HL-60 (cell line): ENCODE measurements at regions not wholly inside any gene's neighbourhood (a gene's known extent, or its start where the extent isn't known, plus 50 kb on each side); places are given as distances from the start of the nearest gene placed in this dataset.

ENCODE experiments used
- DNase-seq, 2 experiments: peaks; one replicate each; pipeline ENCODE4 v3.0.0-alpha.2; 2010 to 2020; ENCODE audit warnings: low read depth in 1 of 2, low spot score in 1 of 2
- H3K27ac ChIP-seq: fragments of 250-450 bp; sonication (Bioruptor Pico); replicated peaks from 2 replicates; pipeline ENCODE4 v1.5.1; 2020; ENCODE audit warnings: mild to moderate bottlenecking, moderate library complexity
- H3K27me3 ChIP-seq: fragments of 250-450 bp; sonication (Bioruptor Pico); 2 replicates; pipeline ENCODE4 v1.5.1; 2021; ENCODE audit warnings: mild to moderate bottlenecking, moderate library complexity; ENCODE audit not compliant: insufficient read depth, poor library complexity, severe bottlenecking
- H3K4me3 ChIP-seq: replicated peaks from 2 replicates; pipeline ENCODE4 v1.5.1; 2011; ENCODE audit warnings: mild to moderate bottlenecking, control low read depth, low read length; ENCODE audit not compliant: insufficient read depth
- GABPA ChIP-seq: IDR thresholded peaks from 2 replicates; pipeline ENCODE4 v1.6.1; 2012; ENCODE audit warnings: low read depth
- POLR2AphosphoS5 ChIP-seq: IDR thresholded peaks from 2 replicates; pipeline ENCODE4 v1.6.1; 2012; ENCODE audit warnings: low read depth
- SPI1 ChIP-seq: IDR thresholded peaks from 2 replicates; pipeline ENCODE4 v1.6.1; 2012; ENCODE audit warnings: low read depth, mild to moderate bottlenecking, borderline replicate concordance
- TF ChIP-seq, protein P1 (sequence below): IDR thresholded peaks from 2 replicates; pipeline ENCODE4 v1.6.1; 2012; ENCODE audit warnings: low read depth; ENCODE audit not compliant: insufficient replicate concordance
- TF ChIP-seq, protein P2 (sequence below): IDR thresholded peaks from one replicate; pipeline ENCODE4 v1.5.1; 2011; ENCODE audit warnings: low read length, control low read depth, inconsistent platforms; ENCODE audit not compliant: insufficient read depth

DNA sequence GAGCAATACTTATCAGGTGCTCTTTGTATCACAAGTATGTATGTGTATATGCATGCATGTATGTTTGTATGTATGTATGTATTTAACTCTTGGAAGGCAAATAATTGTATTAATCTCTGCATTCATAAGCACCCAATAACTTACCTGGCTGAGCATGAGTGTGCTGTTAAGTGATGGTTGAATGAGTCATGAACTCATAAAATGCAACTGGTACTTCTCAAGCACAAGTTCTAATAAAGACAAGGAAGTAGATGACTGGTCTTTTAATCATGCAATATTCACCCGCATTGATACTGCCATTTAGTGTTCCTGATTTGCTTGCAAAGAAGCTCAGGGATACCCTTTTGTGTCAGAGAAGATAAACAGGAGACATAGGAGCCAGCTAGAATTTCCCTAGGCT is 204.9 kb upstream of the TRPM3 start:
- H3K27ac ChIP-seq, result no peak overlapping the region
- TF ChIP-seq POLR2AphosphoS5, result no peak
- no peak for TF ChIP-seq SPI1
- H3K27me3 ChIP-seq, result no peaks in the 10 kb centered on the region
- H3K4me3 ChIP-seq, result no peak overlapping the region
- DNase-seq, result no peak

DNA sequence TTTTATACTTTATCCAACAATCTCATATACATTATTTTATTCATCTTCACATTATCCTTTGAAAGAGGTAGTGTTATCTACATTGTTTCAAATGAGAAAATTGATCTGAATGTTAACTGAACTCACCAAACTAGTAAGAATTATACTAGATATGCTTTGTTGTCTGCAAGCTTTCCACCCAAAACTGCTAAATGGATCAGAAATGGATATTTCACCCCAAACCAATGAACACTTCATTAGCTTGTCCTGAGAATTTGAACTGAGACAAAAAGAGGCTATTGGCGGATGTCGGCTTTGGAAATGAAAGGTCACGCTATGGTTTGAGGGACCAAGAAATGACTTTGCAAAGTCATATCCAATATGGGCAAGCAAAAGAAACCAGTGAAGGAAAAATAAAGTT is 201.9 kb upstream of the TRPM3 start:
- Histone ChIP-seq H3K4me3 (no peak overlapping the region), H3K27ac (no peak overlapping the region), H3K27me3 (no peaks in the 10 kb centered on the region)
- TF ChIP-seq GABPA (no peak), SPI1 (no peak), POLR2AphosphoS5 (no peak)
- TF ChIP-seq, protein P1, sequence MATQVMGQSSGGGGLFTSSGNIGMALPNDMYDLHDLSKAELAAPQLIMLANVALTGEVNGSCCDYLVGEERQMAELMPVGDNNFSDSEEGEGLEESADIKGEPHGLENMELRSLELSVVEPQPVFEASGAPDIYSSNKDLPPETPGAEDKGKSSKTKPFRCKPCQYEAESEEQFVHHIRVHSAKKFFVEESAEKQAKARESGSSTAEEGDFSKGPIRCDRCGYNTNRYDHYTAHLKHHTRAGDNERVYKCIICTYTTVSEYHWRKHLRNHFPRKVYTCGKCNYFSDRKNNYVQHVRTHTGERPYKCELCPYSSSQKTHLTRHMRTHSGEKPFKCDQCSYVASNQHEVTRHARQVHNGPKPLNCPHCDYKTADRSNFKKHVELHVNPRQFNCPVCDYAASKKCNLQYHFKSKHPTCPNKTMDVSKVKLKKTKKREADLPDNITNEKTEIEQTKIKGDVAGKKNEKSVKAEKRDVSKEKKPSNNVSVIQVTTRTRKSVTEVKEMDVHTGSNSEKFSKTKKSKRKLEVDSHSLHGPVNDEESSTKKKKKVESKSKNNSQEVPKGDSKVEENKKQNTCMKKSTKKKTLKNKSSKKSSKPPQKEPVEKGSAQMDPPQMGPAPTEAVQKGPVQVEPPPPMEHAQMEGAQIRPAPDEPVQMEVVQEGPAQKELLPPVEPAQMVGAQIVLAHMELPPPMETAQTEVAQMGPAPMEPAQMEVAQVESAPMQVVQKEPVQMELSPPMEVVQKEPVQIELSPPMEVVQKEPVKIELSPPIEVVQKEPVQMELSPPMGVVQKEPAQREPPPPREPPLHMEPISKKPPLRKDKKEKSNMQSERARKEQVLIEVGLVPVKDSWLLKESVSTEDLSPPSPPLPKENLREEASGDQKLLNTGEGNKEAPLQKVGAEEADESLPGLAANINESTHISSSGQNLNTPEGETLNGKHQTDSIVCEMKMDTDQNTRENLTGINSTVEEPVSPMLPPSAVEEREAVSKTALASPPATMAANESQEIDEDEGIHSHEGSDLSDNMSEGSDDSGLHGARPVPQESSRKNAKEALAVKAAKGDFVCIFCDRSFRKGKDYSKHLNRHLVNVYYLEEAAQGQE, result no peak
- TF ChIP-seq, protein P2, sequence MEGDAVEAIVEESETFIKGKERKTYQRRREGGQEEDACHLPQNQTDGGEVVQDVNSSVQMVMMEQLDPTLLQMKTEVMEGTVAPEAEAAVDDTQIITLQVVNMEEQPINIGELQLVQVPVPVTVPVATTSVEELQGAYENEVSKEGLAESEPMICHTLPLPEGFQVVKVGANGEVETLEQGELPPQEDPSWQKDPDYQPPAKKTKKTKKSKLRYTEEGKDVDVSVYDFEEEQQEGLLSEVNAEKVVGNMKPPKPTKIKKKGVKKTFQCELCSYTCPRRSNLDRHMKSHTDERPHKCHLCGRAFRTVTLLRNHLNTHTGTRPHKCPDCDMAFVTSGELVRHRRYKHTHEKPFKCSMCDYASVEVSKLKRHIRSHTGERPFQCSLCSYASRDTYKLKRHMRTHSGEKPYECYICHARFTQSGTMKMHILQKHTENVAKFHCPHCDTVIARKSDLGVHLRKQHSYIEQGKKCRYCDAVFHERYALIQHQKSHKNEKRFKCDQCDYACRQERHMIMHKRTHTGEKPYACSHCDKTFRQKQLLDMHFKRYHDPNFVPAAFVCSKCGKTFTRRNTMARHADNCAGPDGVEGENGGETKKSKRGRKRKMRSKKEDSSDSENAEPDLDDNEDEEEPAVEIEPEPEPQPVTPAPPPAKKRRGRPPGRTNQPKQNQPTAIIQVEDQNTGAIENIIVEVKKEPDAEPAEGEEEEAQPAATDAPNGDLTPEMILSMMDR, result no peak
- DNase-seq, result no peak

DNA sequence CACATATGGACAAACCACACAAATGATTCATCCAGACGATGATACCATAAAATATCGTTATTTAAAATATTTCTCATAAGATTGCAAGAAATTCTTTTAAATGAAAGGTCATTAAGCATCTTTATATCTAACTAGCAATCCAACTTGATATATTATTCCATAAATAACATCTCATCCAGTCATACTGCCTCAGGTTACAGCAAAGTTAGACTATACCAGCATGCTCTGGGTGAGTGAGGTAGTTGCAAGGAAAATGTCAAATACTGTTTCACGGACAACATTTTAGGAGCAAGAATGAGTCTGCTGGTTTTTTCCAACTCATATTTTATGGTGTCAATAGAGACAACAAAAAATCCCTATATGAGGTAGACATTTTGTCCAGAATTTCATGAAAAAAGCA is 200.9 kb upstream of the TRPM3 start:
- TF ChIP-seq SPI1 (no peak), GABPA (no peak), POLR2AphosphoS5 (no peak)
- TF ChIP-seq, protein P2, result no peak
- TF ChIP-seq, protein P1, result no peak
- Histone ChIP-seq H3K4me3 (no peak overlapping the region), H3K27ac (no peak overlapping the region), H3K27me3 (no peaks in the 10 kb centered on the region)
- no peak for DNase-seq

DNA sequence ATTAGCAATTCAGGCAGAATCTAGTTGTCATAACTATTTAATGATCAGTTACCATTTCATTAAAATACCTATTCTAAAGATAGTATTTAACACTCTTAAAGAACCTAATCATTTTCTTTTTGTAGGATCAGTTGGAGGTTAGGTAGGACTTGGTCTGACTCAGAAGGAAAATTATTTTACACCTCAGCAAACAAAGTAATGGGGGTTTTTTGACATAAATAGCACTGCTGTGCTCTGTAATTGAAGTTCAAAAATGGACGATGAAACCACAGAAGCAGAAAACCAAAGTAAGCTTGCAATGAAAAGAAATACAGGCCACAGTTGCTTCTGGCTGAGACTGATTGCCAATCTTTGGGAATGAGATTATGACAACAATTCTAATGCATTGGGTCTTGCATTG is 187.0 kb upstream of the TRPM3 start:
- Histone ChIP-seq H3K4me3 (no peak overlapping the region), H3K27ac (no peak overlapping the region), H3K27me3 (peaks cover 2% of the 10 kb centered on the region)
- TF ChIP-seq SPI1, result no peak
- TF ChIP-seq, protein P1, result no peak
- no peak for TF ChIP-seq GABPA
- TF ChIP-seq, protein P2, result no peak
- no peak for TF ChIP-seq POLR2AphosphoS5
- DNase-seq, result no peak
